H4 (cell line): ENCODE measurements at regions not wholly inside any gene's neighbourhood (a gene's known extent, or its start where the extent isn't known, plus 50 kb on each side); places are given as distances from the start of the nearest gene placed in this dataset.

ENCODE experiments used
- DNase-seq: peaks from one replicate; pipeline ENCODE4 v3.0.0-alpha.2; 2015; ENCODE audit warnings: low spot score

GRCh38 chr21:27201197-27201596 is 234.3 kb upstream of the ADAMTS5 start:
- DNase-seq: no peak

GRCh38 chr21:27196651-27197050 is 229.8 kb upstream of the ADAMTS5 start:
- DNase-seq: no peak

- DNase-seq: no peak
Measured at GRCh38 chr21:27192281-27192949, 225.5 kb upstream of the ADAMTS5 start.

- no peak for DNase-seq
Measured at GRCh38 chr21:27190601-27191000, 223.7 kb upstream of the ADAMTS5 start.

GRCh38 chr21:27189870-27190269 is 223.0 kb upstream of the ADAMTS5 start:
- no peak for DNase-seq

- DNase-seq: no peak
Measured at GRCh38 chr21:27173053-27173452, 206.2 kb upstream of the ADAMTS5 start.

- DNase-seq: no peak
Measured at GRCh38 chr21:27171707-27172106, 204.8 kb upstream of the ADAMTS5 start.

- no peak for DNase-seq
Measured at GRCh38 chr21:27168084-27168483, 201.2 kb upstream of the ADAMTS5 start.

GRCh38 chr21:27164208-27165177 is 197.6 kb upstream of the ADAMTS5 start:
- no peak for DNase-seq

- DNase-seq: no peak
Measured at GRCh38 chr21:27158967-27159366, 192.1 kb upstream of the ADAMTS5 start.

GRCh38 chr21:27157097-27157496 is 190.2 kb upstream of the ADAMTS5 start:
- no peak for DNase-seq

GRCh38 chr21:27156666-27157065 is 189.8 kb upstream of the ADAMTS5 start:
- no peak for DNase-seq

GRCh38 chr21:27155130-27155500 is 188.2 kb upstream of the ADAMTS5 start:
- no peak for DNase-seq

GRCh38 chr21:27154451-27155129 is 187.7 kb upstream of the ADAMTS5 start:
- no peak for DNase-seq

GRCh38 chr21:27152996-27153395 is 186.1 kb upstream of the ADAMTS5 start:
- no peak for DNase-seq

- no peak for DNase-seq
Measured at GRCh38 chr21:27149034-27149433, 182.1 kb upstream of the ADAMTS5 start.

- DNase-seq: no peak
Measured at GRCh38 chr21:27146268-27146667, 179.4 kb upstream of the ADAMTS5 start.

GRCh38 chr21:27145134-27145798 is 178.4 kb upstream of the ADAMTS5 start:
- no peak for DNase-seq

- DNase-seq: no peak
Measured at GRCh38 chr21:27143476-27143875, 176.6 kb upstream of the ADAMTS5 start.

GRCh38 chr21:27139526-27139925 is 172.6 kb upstream of the ADAMTS5 start:
- DNase-seq: no peak

- no peak for DNase-seq
Measured at GRCh38 chr21:27134516-27134915, 167.6 kb upstream of the ADAMTS5 start.

- DNase-seq: peak; percentile 46
Measured at GRCh38 chr21:27132266-27132665, 165.4 kb upstream of the ADAMTS5 start.
